Stimulated activated CD4-positive, alpha-beta T cell treated with anti-CD3 and anti-CD28 coated beads, Interleukin-4, amount 100 ng/mL, for 48 hours (primary cell): ENCODE measurements at regions not wholly inside any gene's neighbourhood (a gene's known extent, or its start where the extent isn't known, plus 50 kb on each side); places are given as distances from the start of the nearest gene placed in this dataset.
"Not testable (repeated sequence)": the region's sequence is repeated elsewhere in the genome, so short reads cannot be mapped to it uniquely, and the experiment has no call there.

Experiments
- DNase-seq, 2 donors: peaks; one replicate each; pipeline ENCODE4 v3.0.0-alpha.2; 2020; ENCODE audit warnings: low read depth in 2 of 2

DNA sequence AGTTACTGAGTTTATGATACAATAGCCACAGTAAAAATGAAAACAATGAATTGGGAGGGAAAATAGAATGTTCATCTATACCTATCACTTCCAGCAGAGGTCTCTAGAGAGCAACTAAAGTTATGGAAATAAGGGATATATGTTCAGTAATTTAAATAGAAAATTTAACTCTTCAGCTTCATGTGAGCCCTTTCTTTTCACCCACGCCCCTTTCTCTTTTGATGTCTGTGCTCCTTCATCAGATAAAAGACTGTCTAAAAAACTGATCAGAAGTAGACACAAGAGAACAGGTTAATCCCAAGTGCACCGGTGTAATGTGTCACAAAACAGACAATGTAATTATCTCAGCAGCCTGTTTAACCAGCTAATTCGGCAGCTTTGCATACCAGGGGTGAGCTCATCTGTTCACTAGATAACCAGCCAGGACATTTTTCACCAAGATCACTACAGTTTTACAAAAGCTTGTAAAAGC, 238.5 kb upstream of the ERBB4 start:
- no peak for DNase-seq

DNA sequence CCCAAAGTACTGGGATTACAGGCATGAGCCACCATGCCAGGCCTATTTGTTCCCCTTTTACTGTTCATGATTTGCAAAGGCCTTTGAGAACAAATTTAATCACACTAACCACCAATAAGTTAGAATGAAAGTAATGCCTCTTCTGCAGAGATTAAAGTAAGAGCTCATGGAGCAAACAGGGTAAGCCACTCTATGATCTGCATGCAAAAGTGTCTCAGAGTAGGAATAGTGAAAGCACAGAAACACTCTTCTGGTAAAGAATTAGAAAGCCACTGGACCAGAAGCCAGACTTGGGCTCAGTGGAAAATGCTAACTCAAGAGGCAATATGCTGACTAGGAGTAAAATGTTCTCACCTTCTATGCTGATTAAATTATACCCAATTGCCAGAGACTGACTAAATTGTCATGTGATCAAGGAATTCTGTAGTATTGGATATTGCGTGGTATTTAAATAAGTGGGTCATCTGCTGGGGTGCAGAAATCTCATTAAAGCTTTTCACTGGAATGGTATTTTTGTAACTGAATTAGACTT, 235.3 kb upstream of the ERBB4 start:
- no peak for DNase-seq

DNA sequence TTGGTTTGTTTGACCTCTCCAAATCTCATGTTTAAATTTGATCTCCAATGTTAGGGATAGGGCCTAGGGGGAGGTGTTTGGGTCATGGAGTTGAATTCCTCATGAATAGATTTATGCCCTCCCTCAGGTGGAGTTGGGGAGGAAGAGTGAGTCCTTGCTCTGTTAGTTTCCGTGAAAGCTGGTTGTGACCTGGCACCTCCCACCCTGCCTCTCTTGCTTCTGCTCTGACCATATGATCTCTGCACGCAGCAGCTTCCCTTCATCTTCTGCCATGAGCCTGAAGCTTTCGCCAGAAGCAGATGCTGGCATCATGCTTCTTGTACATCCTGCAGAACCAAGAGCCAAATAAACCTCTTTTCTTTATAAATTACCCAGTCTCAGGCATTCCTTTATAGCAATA, 231.6 kb upstream of the ERBB4 start:
- no peak for DNase-seq

DNA sequence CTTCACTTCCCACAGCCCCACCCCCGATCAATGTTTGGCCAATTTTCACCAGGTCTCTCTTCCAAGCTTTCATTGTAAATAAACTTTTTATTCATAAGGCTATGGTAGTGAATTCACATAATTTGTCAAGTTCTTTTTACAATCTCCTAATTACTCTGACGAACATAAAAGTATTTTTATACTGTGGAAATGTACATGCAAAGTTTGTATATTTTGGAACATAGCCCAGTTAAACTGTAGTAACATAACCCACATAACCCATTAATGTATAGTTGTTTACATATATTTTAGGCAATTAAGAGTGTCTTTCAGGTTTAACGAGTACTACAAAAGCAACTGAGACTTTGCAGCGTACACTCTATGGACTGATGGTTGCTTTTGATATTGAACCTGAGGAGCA, 228.3 kb upstream of the ERBB4 start:
- DNase-seq: no peak

DNA sequence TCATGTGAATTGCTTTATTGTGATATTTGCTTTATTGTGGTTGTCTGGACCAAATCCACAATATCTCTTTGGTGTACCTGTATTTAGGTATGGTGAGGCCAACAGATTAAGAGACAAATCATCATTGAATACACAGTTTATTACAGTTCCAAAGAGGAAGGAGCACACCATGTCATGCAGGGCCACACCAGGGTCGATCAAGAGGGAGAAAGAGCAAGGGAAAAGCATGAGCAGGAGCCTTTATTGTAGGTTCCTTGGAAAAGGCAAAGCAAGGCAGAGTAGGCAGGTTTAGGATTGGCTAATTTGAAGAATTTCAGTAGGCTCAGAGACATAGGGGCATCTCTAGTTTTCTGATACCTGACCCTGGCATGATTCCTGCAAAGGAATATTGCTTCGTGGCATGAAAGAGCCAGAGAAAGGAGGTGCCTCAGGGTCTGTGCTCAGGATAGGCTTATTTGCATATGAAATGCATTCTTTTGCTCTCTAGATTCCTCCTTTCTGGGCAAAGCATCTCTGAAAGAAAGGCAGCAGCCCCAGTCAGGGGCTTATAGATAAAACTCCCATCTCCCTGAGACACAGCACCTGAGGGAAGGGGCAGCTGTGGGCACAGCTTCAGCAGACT, 214.2 kb upstream of the ERBB4 start:
- DNase-seq: no peak

DNA sequence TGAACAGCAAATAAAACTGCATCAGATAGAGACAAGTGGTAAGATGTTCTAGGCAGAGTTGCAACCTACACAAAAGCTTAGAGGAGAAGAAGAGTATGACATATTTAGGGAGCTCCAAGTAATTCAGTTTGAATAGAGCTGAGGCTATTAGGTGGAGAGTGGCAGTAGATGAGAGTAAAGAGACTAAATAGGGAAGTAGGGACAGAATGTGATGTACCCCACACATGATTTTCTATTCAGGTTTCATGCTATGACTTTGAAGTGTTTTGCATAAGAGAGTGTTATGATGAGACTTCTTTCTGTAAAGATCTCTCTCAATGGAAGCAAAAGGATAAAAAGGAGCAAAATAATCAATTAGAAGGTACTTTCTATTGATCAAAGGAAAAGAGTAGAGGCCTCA, 206.8 kb upstream of the ERBB4 start:
- DNase-seq: no peak

DNA sequence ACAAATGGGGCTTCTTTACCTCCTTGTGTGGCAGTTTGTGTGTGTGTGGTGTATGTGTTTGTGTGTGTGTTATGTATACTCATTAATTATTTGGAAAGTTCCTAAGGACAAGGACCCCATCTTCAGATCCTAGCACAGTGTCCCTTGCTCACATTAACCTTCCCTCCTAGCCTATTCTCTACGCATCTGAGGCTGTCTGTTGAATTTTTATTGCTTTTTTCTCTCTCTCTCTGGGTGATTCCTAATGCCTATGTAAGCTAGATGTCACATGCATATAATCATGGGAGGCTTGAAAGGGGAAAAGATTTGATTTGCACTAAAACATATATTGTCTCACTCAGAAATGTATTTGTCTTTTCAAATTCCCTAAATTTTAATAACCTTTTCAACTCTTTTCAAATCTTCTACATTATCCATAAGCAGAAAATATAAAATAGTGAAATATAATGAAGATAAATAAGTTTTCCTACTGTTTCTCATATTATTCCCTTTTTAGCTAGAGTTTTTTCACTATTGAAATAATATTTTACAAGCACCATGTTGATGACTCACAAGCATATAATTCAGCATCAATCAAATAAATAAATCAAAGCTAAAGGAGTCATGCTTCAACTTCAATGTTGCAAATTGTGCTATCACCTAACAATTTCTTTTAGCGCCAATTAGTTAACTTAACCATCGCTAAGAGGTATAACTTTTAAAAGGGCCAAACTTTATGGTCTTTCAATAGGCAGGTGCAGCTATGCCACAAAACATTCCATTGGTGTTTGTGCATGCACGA, 199.0 kb upstream of the ERBB4 start:
- no peak for DNase-seq

DNA sequence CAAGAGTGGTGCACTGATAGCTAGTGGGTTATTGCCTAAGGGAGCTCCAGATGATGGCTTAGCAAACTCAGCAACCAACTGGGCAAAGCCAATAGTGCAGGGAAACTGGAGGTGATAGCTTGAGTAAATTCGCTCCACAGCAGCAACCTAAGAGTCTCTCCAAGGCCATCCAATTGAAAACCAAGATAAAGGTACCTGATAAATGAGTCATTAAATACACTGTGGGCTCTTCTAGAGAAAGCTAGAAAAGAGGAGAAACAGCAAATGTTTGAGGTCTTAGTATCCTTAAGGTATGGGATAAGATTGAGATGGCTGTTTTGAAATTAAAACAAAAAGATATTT, 197.8 kb upstream of the ERBB4 start:
- DNase-seq: no peak

DNA sequence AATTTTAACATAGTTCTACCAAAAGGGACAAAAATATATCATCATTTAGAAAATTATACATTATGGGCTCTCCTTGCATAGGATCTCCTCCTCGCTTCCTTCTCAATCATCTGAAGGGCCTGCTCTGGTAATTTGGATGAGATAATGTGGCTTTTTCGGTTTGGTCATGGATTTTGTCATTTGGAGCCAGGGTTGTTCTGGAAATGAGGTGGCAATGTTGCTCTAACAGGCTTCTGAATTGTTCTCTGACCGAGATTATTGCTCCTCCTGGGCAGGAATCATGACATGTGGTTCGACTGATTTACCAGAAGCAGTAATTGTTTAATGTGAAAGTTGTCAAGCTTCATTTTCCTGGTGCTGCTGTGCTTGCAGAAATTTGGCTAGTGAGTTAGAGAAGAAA, 194.7 kb upstream of the ERBB4 start:
- DNase-seq: no peak

DNA sequence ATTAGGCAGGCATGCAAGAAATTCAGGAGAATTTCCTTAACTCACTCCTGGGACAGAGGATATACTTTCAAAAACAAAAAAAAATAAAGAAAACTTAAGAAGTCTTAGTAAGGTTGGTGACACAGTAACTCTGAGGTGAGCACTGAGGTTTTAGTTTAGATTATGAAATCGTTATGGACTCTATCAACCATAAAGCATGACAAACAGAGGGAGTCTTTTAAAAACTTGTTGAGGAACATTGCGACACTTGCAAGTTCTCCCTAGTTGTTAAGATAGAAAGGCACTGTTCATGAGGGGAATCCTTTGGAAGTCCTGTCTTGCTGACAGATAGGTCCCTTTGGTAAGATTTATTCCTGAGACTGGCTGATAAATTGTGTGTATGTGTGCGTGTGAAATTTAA, 194.3 kb upstream of the ERBB4 start:
- DNase-seq: no peak

DNA sequence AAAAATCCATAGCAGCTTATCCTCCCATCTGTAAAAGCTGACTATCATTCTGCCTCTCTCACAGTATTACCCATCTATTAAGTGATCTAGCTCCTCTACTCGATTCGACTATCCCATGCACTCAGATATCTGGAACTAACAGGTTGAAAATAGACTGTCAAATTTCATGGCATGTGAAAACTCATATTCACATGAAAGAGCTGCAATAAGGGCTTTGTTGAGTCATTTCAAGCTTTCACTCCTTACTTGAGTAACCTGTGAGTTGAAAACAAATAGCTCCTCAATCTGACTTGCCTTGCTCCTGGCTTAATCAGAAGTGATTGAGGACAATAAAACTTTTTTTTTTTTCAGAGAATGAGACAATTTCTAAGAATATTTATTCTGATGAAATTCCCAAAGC, 192.4 kb upstream of the ERBB4 start:
- no peak for DNase-seq

DNA sequence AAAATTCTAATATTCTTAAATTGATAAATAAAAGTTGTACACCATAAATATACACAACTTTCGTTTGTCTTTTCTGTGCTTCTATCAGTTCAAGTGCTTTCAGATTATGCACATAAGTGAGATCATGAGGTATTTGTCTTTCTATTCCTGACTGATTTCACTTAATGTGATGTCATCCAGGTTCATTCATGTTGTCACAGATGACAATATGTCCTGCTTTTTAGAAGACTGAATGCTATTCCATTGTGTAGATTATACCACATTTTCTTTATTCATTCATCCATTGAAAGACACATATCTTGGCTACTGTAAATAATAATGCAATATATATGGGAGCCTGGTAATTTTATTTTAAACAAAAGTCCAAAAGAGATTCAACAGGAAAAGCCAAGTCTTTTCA, 190.1 kb upstream of the ERBB4 start:
- no peak for DNase-seq

DNA sequence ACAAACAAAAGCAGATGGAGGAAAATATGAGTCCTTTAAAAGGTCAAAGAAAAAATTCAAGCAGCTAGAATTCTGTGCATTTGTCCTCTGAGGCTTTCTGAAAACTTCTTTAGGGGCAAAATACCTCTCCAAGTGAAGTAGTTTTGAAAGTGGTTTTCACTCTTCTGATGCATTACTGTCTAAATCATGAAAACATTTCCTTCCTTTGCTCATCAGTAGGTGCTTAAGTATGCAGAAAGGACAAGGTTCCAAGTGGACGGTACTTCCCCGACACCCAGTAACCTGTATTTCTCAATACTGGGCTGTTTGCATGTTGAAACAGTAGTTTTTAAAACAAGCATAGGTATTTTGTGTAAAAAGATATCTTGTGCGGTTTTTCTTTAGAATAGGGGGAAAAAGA, 189.1 kb upstream of the ERBB4 start:
- DNase-seq: no peak

DNA sequence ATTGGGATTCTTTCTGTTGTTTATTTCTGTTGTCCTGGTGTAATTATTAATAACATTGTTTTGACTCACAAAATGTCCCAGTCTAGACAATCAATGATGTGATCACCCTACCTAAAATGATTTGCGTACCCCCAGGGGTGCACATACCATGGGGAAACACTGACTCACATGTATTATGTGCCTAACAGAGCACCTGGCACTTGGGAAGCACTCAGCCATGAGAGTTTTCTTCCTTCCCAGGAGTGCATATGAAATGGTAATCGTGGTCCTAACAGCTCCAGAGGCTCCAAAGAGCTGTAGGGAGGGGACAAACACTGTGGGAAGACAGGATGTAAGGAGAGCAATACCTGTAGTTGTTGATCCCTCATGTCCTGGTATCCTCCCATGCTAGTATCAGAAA, 187.8 kb upstream of the ERBB4 start:
- no peak for DNase-seq

DNA sequence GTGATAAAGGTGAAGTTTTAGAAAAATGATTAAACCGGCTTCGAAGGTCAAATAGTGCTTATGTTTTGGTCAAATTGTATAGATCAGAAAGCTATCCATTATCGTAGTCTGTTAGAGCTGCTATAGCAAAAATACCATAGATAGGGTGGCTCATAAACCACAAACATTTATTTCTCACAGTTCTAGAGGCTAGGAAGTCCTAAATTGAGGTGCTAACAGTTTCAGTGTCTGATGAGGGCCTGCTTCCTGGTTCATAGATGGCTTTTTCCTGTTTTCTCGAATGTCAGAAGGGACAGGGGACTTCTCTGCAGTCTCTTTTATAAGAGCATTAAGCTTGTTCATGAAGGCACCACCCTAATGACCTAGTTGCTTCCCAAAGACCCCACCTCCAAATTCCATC, 186.6 kb upstream of the ERBB4 start:
- no peak for DNase-seq

DNA sequence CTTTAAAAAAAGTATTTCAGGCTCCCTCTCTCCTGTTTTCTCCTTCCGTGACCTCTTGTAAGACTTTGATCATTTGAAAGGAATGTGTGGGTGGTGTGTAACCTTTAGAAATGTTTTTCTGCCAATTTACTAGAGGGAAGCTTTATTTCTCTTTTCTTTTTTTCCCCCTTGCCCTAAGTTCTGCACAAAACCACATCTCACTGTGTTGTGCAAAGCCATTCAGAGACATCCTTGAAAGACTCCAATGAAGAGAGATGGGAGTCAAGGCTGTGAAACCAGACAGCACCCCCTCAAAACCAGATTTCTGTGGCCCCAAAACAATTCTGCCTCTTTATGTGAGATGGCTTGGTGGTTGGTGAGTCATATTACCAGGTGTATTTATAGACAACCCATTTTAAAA, 184.6 kb upstream of the ERBB4 start:
- DNase-seq: no peak

DNA sequence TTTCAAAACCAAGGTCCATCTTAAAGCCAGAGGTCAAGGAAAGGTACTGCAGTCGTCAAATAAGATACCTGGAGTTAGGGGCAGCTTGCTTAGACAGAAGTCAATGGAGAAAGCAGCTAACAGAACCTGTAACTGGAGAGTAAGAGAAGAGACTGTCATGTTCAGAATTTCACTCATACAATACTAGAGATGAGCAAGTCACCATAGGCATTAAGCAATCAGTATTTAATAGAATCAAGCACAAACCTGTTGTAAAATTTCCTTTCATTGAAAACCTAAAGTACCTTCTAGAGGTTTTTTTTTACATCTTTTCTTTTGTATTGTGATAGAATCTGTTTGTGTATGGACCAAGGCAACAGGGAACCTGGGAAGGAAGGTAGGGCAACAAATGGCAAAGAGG, 183.4 kb upstream of the ERBB4 start:
- no peak for DNase-seq

DNA sequence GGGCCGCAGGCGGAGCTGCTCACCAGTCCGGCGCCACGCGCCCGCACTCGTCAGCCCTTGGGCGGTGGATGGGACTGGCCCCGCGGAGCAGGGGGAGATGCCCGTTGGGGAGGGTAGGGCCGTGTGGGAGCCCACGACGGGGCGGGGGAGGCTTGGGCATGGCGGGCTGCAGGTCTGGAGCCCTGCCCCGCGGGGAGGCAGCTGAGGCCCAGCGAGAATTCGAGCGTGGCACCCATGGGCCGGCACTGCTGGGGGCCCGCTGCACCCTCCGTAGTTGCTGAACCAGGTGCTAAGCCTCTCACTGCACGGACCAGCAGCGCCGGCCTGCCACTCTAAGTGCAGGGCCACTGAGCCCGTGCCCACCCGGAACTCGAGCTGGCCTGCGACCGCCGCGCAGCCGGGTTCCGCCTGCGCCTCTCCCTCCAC, 182.4 kb upstream of the ERBB4 start:
- DNase-seq: no peak

DNA sequence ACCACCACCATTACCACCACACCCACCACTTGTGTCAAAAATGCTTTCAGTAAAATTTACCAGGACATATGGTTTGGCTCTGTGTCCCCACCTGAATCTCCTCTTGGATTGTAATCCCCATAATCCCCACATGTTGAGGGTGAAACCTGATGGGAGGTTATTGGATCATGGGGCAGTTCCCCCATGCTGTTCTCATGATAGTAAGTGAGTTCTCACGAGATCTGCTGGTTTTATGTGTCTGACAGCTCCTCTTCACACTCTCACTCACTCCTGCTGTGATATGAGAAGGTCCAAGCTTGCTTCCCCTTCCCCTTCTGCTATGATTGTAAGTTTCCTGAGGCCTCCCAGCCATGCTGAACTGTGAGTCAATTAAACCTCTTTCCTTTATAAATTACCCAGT, 176.8 kb upstream of the ERBB4 start:
- DNase-seq: not testable (repeated sequence)

DNA sequence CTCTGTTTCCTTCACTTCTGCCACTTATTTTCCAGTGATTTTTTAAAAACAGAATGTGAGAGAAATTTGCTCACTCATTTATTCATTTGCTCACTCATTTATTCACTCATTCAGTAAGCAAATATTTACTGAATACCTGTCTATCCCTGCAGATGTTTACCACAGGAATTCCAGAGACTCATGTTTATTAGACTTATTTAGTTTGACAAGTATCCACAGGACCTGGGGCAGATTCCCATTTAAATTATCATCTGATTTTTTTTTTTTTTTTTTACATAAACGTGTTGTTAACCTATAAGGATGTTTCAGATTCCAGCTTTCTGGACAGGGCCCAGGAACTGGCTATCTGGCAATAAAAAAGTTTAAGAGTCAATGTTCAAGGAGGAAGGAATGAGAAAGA, 175.1 kb upstream of the ERBB4 start:
- no peak for DNase-seq

DNA sequence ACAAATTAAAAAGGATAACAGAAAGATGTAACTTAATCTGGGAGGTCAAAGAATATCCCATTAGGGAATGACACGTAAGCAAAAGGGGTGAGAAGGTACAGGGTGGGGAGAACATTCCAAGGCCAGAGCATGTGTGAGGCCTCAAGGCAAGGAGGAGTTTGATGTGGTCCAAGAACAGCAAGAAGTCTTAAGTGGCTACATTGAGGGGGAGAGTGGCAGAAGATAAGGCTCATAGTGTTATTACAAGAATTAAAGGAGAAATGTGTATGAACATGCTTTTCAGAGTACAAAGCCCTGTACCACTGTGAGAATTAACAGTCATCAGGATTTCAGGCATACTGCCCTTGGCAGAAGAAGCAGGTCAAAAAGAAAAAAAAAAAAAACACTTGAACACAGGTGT, 174.4 kb upstream of the ERBB4 start:
- no peak for DNase-seq

DNA sequence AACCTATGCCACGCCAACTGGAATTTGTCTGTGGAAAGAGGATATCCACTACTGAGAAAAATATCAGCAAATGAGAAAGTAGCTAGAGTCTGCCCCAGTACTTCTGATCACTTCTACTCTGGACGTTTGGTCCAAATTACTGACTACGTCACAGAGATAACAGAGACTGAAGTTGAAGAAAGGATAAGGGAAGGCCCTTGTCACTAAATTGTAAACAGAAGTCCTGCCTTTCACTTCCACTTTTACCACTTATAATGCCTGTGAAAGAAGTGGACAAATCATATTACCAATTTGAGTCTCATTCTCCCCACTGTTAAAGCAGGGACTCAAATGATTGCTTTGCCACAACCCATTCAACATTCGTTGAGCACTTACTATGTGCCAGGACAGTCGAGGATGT, 173.9 kb upstream of the ERBB4 start:
- no peak for DNase-seq

DNA sequence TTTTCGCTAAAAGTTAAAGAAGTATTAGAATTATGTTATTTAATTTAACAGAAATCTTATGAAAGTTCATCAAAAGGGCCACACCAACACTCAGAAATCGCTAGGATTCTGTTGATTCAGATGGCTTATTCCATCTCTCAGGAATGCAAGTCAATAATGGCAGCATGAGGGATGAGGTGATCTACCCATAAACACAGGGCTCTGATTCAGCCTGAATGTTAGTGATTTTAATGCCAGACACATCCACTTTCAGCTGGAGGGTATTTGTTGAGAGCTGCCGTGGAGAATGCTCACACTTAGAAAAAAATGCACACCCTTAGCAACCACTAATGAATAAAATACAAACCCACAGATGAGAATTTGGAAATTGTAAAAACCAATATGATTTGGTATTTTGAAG, 173.3 kb upstream of the ERBB4 start:
- DNase-seq: no peak

DNA sequence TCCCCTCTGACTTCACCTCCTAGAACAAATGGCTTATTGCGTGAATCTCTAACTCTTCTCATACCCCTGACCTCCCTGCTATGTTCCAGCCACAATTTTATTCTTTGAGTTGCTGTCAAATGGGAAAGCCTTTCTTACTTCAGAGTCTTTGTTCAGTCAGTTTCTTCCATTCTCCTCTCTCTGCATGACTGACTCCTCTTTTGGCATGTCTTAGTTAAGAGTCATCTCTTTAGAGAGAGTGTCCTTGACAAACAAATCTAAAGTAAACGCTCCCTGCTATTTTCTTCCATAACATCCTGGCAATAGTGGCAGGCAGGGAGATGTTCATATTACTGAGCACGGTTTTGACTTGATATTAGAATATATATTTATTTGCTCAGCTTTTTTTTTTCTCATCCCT, 170.7 kb upstream of the ERBB4 start:
- no peak for DNase-seq
